ENCODE measurements at regions not wholly inside any gene's neighbourhood (a gene's known extent, or its start where the extent isn't known, plus 50 kb on each side); places are given as distances from the start of the nearest gene placed in this dataset.

DNA sequence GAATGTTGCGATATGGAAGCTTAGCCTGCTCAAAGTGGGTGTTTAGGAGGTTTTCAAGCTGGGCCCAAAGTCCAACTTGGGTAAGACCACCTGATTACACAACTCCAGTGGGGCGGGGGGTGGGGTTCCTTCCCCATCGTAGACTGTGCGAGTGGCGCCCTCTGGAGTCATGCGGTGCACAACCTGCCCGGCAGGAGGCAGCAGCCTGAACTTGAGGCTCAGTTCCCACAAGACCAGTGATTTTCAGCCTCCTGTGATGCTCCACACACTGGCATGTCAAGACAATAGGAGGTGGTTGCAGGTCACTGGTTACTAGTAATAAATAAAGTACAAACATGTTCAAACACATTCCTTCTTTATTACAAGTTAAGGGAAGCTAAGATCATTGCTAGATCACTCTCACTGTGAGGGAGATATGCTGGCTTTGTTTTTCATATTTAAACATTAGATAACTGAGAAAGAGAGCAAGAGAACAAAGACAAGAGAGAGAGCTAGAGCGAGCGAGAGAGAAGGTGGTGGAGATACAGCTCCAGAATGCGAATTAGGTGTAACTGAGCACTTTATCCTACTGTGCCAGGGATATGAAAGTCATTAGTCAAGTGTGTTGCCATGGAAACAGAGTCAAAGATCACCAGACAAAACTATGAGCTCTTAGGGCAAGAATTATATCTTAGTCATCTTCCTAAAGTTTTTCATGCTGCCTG lies 97.4 kb upstream of the BMPER start:
- Mint-ChIP-seq H3K27me3 (no peaks in the 10 kb centered on the region), H3K36me3 (ENCODE audit: low read depth) (no peaks in the 10 kb centered on the region), H3K4me1 (no peaks in the 10 kb centered on the region), H3K4me3 (no peak overlapping the region), H3K27ac (no peak overlapping the region), H3K9me3 (peaks cover 6% of the 10 kb centered on the region)
- no peak for ATAC-seq
- DNase-seq, result peak; percentile 12

GRCh38 chr7:33809228-33809627 lies 96.1 kb upstream of the BMPER start:
- Mint-ChIP-seq H3K27me3 (no peaks in the 10 kb centered on the region), H3K36me3 (ENCODE audit: low read depth) (no peaks in the 10 kb centered on the region), H3K4me3 (no peak overlapping the region), H3K27ac (no peak overlapping the region), H3K9me3 (peaks cover 6% of the 10 kb centered on the region), H3K4me1 (peaks cover under 1% of the 10 kb centered on the region)
- DNase-seq, result no peak
- ATAC-seq, result no peak

- Mint-ChIP-seq H3K27ac (no peak overlapping the region), H3K4me1 (peaks cover 5% of the 10 kb centered on the region), H3K27me3 (peaks cover 2% of the 10 kb centered on the region), H3K36me3 (ENCODE audit: low read depth) (no peaks in the 10 kb centered on the region), H3K9me3 (peaks cover 6% of the 10 kb centered on the region), H3K4me3 (no peak overlapping the region)
- no peak for DNase-seq
- no peak for ATAC-seq
Observed at GRCh38 chr7:33810356-33810755, 95.0 kb upstream of the BMPER start.

GRCh38 chr7:33813331-33813730 lies 92.0 kb upstream of the BMPER start:
- H3K27me3 Mint-ChIP-seq, result peaks cover 8% of the 10 kb centered on the region

DNA sequence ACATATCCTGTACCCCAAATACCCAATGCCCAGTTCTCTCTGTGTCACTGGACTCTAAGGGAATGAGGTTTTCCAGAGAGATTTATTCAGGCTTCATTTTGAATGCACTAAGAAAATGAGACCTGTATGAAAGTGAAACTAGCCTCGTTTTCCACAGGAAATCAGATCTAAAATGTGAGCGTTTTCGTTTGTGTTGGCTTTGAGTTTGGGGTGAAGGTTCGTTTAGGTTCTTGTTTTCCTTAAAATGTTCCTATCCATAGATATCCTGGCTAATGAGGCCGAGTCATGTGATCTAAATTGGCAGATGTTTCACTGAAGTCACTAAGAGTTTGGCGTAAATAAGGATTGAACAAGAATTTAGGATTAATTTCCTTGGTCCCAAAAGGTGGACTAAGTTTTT lies 90.9 kb upstream of the BMPER start:
- no peak overlapping the region for H3K4me3 Mint-ChIP-seq
- H3K27ac Mint-ChIP-seq, result no peak overlapping the region
- no peak for ATAC-seq
- H3K9me3 Mint-ChIP-seq, result peaks cover 11% of the 10 kb centered on the region
- no peaks in the 10 kb centered on the region for H3K36me3 Mint-ChIP-seq (ENCODE audit: low read depth)
- no peak for DNase-seq
- peaks cover 8% of the 10 kb centered on the region for H3K27me3 Mint-ChIP-seq
- peaks cover 5% of the 10 kb centered on the region for H3K4me1 Mint-ChIP-seq

More at GRCh38 chr7:33813331-33813730, 92.0 kb upstream of the BMPER start:
- Mint-ChIP-seq H3K9me3 (peaks cover 11% of the 10 kb centered on the region), H3K4me1 (peaks cover 5% of the 10 kb centered on the region), H3K27ac (no peak overlapping the region), H3K36me3 (ENCODE audit: low read depth) (no peaks in the 10 kb centered on the region), H3K4me3 (no peak overlapping the region)
- ATAC-seq (no peak), DNase-seq (no peak)

- ATAC-seq, result no peak
- Mint-ChIP-seq H3K27ac (no peak overlapping the region), H3K9me3 (peaks cover 14% of the 10 kb centered on the region), H3K36me3 (ENCODE audit: low read depth) (no peaks in the 10 kb centered on the region), H3K4me1 (peaks cover 5% of the 10 kb centered on the region), H3K27me3 (peaks cover 9% of the 10 kb centered on the region), H3K4me3 (no peak overlapping the region)
- DNase-seq, result no peak
Observed at GRCh38 chr7:33814936-33815335, 90.4 kb upstream of the BMPER start.

GRCh38 chr7:33815336-33815735 lies 90.0 kb upstream of the BMPER start:
- peaks cover 10% of the 10 kb centered on the region for H3K27me3 Mint-ChIP-seq
- H3K4me1 Mint-ChIP-seq, result peaks cover 5% of the 10 kb centered on the region
- H3K36me3 Mint-ChIP-seq (ENCODE audit: low read depth), result no peaks in the 10 kb centered on the region
- no peak overlapping the region for H3K4me3 Mint-ChIP-seq
- ATAC-seq (no peak), DNase-seq (no peak)
- H3K27ac Mint-ChIP-seq, result no peak overlapping the region
- peaks cover 17% of the 10 kb centered on the region for H3K9me3 Mint-ChIP-seq

- no peak overlapping the region for H3K4me3 Mint-ChIP-seq
Observed at GRCh38 chr7:33816106-33816505, 89.2 kb upstream of the BMPER start.

GRCh38 chr7:33819658-33820057 lies 85.7 kb upstream of the BMPER start:
- no peak overlapping the region for H3K27ac Mint-ChIP-seq
- ATAC-seq (no peak), DNase-seq (no peak)
- H3K36me3 Mint-ChIP-seq (ENCODE audit: low read depth), result no peaks in the 10 kb centered on the region
- peaks cover 8% of the 10 kb centered on the region for H3K27me3 Mint-ChIP-seq
- H3K9me3 Mint-ChIP-seq, result peaks cover 14% of the 10 kb centered on the region
- no peaks in the 10 kb centered on the region for H3K4me1 Mint-ChIP-seq
- no peak overlapping the region for H3K4me3 Mint-ChIP-seq

More at GRCh38 chr7:33816106-33816505, 89.2 kb upstream of the BMPER start:
- ATAC-seq, result peak; percentile 86
- peaks cover 20% of the 10 kb centered on the region for H3K9me3 Mint-ChIP-seq
- H3K27me3 Mint-ChIP-seq, result peaks cover 10% of the 10 kb centered on the region
- H3K4me1 Mint-ChIP-seq, result peaks cover 5% of the 10 kb centered on the region
- no peaks in the 10 kb centered on the region for H3K36me3 Mint-ChIP-seq (ENCODE audit: low read depth)
- H3K27ac Mint-ChIP-seq, result no peak overlapping the region
- DNase-seq, result no peak

DNA sequence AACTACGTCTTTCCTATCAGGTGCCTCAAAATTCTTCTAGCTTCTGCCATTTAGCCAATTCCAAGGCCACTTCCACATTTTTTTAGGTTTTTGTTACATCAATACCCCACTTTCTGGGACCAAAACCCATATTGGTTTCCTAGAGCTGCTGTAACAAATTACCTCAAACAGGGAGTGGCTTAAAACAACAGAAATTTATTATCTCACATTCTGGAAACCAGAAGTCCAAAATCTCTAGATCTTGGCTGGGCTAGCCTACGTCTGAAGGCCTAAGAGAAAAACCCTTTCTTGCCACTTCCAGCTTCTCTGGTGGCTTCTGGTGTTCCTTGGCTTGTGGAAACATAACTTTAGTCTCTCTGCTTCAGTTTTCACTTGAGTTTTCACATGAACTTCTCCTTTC lies 85.1 kb upstream of the BMPER start:
- DNase-seq (no peak), ATAC-seq (no peak)
- Mint-ChIP-seq H3K27ac (no peak overlapping the region), H3K9me3 (peaks cover 14% of the 10 kb centered on the region), H3K36me3 (ENCODE audit: low read depth) (no peaks in the 10 kb centered on the region), H3K4me3 (no peak overlapping the region), H3K4me1 (no peaks in the 10 kb centered on the region), H3K27me3 (peaks cover 8% of the 10 kb centered on the region)

DNA sequence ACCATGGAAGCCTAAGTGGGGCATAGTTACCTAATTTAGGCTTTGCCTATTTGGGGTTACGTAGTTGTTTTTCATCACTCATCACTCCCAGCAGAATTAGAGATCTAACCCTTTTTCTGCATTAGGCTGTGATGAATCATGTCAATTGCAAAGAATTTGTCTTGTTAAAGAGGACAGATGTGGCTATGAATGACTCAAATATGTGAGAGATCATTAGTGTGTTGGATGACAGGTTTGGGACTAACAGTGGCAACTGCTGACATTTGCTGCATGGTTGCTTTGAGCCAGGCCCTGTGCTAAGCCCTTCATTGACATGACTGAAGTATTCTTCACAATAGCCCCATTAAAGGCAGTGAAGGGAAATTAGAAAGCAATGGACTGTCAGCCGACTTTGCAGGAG lies 83.4 kb upstream of the BMPER start:
- peaks cover 8% of the 10 kb centered on the region for H3K27me3 Mint-ChIP-seq
- peaks cover 14% of the 10 kb centered on the region for H3K9me3 Mint-ChIP-seq
- no peaks in the 10 kb centered on the region for H3K4me1 Mint-ChIP-seq
- H3K36me3 Mint-ChIP-seq (ENCODE audit: low read depth), result no peaks in the 10 kb centered on the region
- H3K4me3 Mint-ChIP-seq, result no peak overlapping the region
- H3K27ac Mint-ChIP-seq, result no peak overlapping the region
- DNase-seq, result no peak
- no peak for ATAC-seq

- no peak overlapping the region for H3K4me3 Mint-ChIP-seq
- H3K27me3 Mint-ChIP-seq, result peaks cover 2% of the 10 kb centered on the region
- ATAC-seq (no peak), DNase-seq (no peak)
- H3K27ac Mint-ChIP-seq, result no peak overlapping the region
- no peaks in the 10 kb centered on the region for H3K36me3 Mint-ChIP-seq (ENCODE audit: low read depth)
- peaks cover 9% of the 10 kb centered on the region for H3K9me3 Mint-ChIP-seq
- no peaks in the 10 kb centered on the region for H3K4me1 Mint-ChIP-seq
Observed at GRCh38 chr7:33823913-33824312, 81.4 kb upstream of the BMPER start.

- H3K4me3 Mint-ChIP-seq, result no peak overlapping the region
- H3K36me3 Mint-ChIP-seq (ENCODE audit: low read depth), result no peaks in the 10 kb centered on the region
- no peak for ATAC-seq
- H3K4me1 Mint-ChIP-seq, result no peaks in the 10 kb centered on the region
- H3K27ac Mint-ChIP-seq, result no peak overlapping the region
- peaks cover 5% of the 10 kb centered on the region for H3K9me3 Mint-ChIP-seq
- H3K27me3 Mint-ChIP-seq, result peaks cover under 1% of the 10 kb centered on the region
- no peak for DNase-seq
Observed at GRCh38 chr7:33824911-33825459, 80.4 kb upstream of the BMPER start.

DNA sequence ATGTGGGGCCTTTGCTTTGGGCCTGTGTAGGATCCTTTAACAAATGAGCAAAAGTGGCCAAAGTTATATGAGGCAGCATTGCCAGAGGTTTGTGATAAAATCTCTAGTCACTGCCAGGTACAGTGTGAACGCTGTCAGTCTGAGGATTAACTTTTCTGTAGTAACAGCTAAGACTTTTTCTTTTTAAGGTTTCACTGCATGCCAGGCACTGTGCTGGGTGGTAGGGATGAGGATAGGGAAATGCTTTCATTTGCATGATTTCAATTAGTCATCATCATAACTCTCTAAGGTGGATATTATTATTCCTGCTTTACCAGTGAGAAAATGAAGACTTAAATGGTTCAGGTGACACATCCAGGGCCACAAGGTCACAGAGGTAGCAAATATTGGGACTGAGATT lies 79.7 kb upstream of the BMPER start:
- Mint-ChIP-seq H3K9me3 (peaks cover under 1% of the 10 kb centered on the region), H3K27ac (no peak overlapping the region), H3K4me1 (no peaks in the 10 kb centered on the region), H3K27me3 (no peaks in the 10 kb centered on the region), H3K4me3 (no peak overlapping the region), H3K36me3 (ENCODE audit: low read depth) (no peaks in the 10 kb centered on the region)
- ATAC-seq (no peak), DNase-seq (no peak)

DNA sequence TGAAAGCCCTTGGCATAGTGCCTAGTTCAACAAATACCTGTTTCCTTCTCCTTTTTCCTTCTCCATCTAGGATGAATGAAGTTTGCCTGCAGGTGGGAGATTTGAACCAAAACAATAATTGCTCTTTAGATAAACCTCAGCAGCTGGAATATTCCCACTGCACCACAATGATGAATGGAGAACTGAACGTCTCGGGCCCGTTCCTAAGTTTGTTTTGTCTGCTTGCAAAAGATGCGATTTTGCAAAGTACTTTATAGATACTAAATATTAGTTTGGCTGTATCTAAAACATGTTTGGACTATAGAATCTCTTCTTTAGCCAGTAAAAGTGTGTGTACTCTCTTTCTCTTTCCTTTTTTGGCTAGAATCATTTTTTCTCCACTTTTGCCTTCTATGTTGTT lies 75.8 kb upstream of the BMPER start:
- no peaks in the 10 kb centered on the region for H3K27me3 Mint-ChIP-seq
- no peaks in the 10 kb centered on the region for H3K4me1 Mint-ChIP-seq
- DNase-seq, result no peak
- H3K9me3 Mint-ChIP-seq, result peaks cover 3% of the 10 kb centered on the region
- no peak for ATAC-seq
- H3K27ac Mint-ChIP-seq, result no peak overlapping the region
- H3K36me3 Mint-ChIP-seq (ENCODE audit: low read depth), result no peaks in the 10 kb centered on the region
- H3K4me3 Mint-ChIP-seq, result no peak overlapping the region
